ENCODE measurements at regions not wholly inside any gene's neighbourhood (a gene's known extent, or its start where the extent isn't known, plus 50 kb on each side); places are given as distances from the start of the nearest gene placed in this dataset.

GRCh38 chr2:129672521-129672920 is 306.9 kb upstream of the RAB6C start:
- Histone ChIP-seq H3K27me3 (no peaks in the 10 kb centered on the region), H3K36me3 (no peaks in the 10 kb centered on the region), H3K4me1 (ENCODE audit: control insufficient read depth in 1 of 2, insufficient read depth in 1 of 2, low read depth in 1 of 2, low read length in 1 of 2) (no peaks in the 10 kb centered on the region), H3K9me3 (no peaks in the 10 kb centered on the region), H3K27ac (no peak overlapping the region), H3K4me3 (ENCODE audit: low read depth in 1 of 2, low read length in 1 of 2) (no peak overlapping the region)
- TF ChIP-seq, protein P1, sequence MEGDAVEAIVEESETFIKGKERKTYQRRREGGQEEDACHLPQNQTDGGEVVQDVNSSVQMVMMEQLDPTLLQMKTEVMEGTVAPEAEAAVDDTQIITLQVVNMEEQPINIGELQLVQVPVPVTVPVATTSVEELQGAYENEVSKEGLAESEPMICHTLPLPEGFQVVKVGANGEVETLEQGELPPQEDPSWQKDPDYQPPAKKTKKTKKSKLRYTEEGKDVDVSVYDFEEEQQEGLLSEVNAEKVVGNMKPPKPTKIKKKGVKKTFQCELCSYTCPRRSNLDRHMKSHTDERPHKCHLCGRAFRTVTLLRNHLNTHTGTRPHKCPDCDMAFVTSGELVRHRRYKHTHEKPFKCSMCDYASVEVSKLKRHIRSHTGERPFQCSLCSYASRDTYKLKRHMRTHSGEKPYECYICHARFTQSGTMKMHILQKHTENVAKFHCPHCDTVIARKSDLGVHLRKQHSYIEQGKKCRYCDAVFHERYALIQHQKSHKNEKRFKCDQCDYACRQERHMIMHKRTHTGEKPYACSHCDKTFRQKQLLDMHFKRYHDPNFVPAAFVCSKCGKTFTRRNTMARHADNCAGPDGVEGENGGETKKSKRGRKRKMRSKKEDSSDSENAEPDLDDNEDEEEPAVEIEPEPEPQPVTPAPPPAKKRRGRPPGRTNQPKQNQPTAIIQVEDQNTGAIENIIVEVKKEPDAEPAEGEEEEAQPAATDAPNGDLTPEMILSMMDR (IDR thresholded peaks at IDR 0.05): no peak

DNA sequence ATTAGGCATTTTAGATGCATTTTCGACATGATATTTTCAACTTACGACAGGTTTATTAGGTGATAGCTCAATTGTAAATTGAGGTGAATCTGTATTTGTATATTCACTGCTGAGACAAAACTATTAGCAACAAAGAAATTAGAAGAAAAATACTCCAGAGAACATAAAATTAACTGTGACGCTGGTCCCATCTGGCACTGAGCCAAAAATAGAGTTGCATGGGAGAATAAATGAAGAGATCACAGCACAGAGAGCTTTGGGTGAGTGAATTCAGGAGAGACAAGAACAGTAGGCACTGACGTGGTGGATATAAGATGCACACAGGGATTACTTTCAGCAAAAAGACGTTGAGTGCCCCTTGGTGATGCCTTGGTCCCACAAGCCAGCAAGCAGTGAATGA is 306.2 kb upstream of the RAB6C start:
- Histone ChIP-seq H3K4me1 (ENCODE audit: control insufficient read depth in 1 of 2, insufficient read depth in 1 of 2, low read depth in 1 of 2, low read length in 1 of 2) (no peaks in the 10 kb centered on the region), H3K27ac (no peak overlapping the region), H3K27me3 (no peaks in the 10 kb centered on the region), H3K9me3 (no peaks in the 10 kb centered on the region), H3K4me3 (ENCODE audit: low read depth in 1 of 2, low read length in 1 of 2) (no peak overlapping the region), H3K36me3 (no peaks in the 10 kb centered on the region)
- TF ChIP-seq, protein P1 (IDR thresholded peaks at IDR 0.05): no peak

GRCh38 chr2:129673847-129674711 is 305.4 kb upstream of the RAB6C start:
- H3K27me3 ChIP-seq: no peaks in the 10 kb centered on the region
- H3K4me1 ChIP-seq (ENCODE audit: control insufficient read depth in 1 of 2, insufficient read depth in 1 of 2, low read depth in 1 of 2, low read length in 1 of 2): no peaks in the 10 kb centered on the region
- H3K9me3 ChIP-seq: no peaks in the 10 kb centered on the region
- H3K4me3 ChIP-seq (ENCODE audit: low read depth in 1 of 2, low read length in 1 of 2): no peak overlapping the region
- no peaks in the 10 kb centered on the region for H3K36me3 ChIP-seq
- TF ChIP-seq, protein P1 (IDR thresholded peaks at IDR 0.05): no peak
- no peak overlapping the region for H3K27ac ChIP-seq

- no peaks in the 10 kb centered on the region for H3K4me1 ChIP-seq (ENCODE audit: control insufficient read depth in 1 of 2, insufficient read depth in 1 of 2, low read depth in 1 of 2, low read length in 1 of 2)
- H3K9me3 ChIP-seq: no peaks in the 10 kb centered on the region
- H3K4me3 ChIP-seq (ENCODE audit: low read depth in 1 of 2, low read length in 1 of 2): no peak overlapping the region
- TF ChIP-seq, protein P1 (IDR thresholded peaks at IDR 0.05): no peak
- H3K36me3 ChIP-seq: no peaks in the 10 kb centered on the region
- no peak overlapping the region for H3K27ac ChIP-seq
- H3K27me3 ChIP-seq: no peaks in the 10 kb centered on the region
Observed at GRCh38 chr2:129678751-129679150, 300.7 kb upstream of the RAB6C start.

GRCh38 chr2:129681788-129682187 is 297.7 kb upstream of the RAB6C start:
- no peak overlapping the region for H3K4me3 ChIP-seq (ENCODE audit: low read depth in 1 of 2, low read length in 1 of 2)
- no peaks in the 10 kb centered on the region for H3K27me3 ChIP-seq
- TF ChIP-seq, protein P1 (IDR thresholded peaks at IDR 0.05): no peak
- H3K4me1 ChIP-seq (ENCODE audit: control insufficient read depth in 1 of 2, insufficient read depth in 1 of 2, low read depth in 1 of 2, low read length in 1 of 2): no peaks in the 10 kb centered on the region
- H3K9me3 ChIP-seq: no peaks in the 10 kb centered on the region
- no peak overlapping the region for H3K27ac ChIP-seq
- no peaks in the 10 kb centered on the region for H3K36me3 ChIP-seq
